ENCODE measurements at regions not wholly inside any gene's neighbourhood (a gene's known extent, or its start where the extent isn't known, plus 50 kb on each side); places are given as distances from the start of the nearest gene placed in this dataset.

GRCh38 chr2:126799301-126799700 is 99.4 kb upstream of the TEX51 start:
- peaks cover 7% of the 10 kb centered on the region for H3K27me3 Mint-ChIP-seq (ENCODE audit: unreplicated experiment)
- H3K4me1 Mint-ChIP-seq (ENCODE audit: unreplicated experiment), result peaks cover 4% of the 10 kb centered on the region
- TF ChIP-seq, protein P1, sequence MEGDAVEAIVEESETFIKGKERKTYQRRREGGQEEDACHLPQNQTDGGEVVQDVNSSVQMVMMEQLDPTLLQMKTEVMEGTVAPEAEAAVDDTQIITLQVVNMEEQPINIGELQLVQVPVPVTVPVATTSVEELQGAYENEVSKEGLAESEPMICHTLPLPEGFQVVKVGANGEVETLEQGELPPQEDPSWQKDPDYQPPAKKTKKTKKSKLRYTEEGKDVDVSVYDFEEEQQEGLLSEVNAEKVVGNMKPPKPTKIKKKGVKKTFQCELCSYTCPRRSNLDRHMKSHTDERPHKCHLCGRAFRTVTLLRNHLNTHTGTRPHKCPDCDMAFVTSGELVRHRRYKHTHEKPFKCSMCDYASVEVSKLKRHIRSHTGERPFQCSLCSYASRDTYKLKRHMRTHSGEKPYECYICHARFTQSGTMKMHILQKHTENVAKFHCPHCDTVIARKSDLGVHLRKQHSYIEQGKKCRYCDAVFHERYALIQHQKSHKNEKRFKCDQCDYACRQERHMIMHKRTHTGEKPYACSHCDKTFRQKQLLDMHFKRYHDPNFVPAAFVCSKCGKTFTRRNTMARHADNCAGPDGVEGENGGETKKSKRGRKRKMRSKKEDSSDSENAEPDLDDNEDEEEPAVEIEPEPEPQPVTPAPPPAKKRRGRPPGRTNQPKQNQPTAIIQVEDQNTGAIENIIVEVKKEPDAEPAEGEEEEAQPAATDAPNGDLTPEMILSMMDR (IDR thresholded peaks at IDR 0.05; ENCODE audit: unreplicated experiment), result no peak
- no peak for DNase-seq (ENCODE audit: low spot score)
- H3K9me3 Mint-ChIP-seq (ENCODE audit: unreplicated experiment), result no peaks in the 10 kb centered on the region
- no peak overlapping the region for H3K4me3 Mint-ChIP-seq (ENCODE audit: unreplicated experiment)
- H3K36me3 Mint-ChIP-seq (ENCODE audit: low read depth, unreplicated experiment), result no peaks in the 10 kb centered on the region
- no peak overlapping the region for H3K27ac Mint-ChIP-seq (ENCODE audit: unreplicated experiment)

DNA sequence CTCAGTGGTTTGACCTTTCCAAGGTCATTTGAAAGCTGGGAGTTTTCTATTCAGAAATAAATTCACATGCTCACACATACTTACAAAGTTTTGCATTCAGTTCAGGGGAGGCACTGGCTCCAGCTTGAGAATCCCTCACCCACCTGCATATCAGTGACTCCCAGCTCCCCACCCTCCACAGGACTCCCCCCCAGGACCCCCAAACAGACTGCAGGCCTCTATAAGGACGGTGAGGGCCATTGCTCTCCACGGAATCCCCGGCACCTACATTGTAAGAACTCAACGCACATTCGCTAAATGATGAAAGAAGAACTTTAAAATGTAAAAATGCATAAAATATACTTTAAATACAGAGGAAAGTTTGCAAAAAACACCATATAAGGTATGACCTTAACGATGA is 97.2 kb upstream of the TEX51 start:
- no peak overlapping the region for H3K4me3 Mint-ChIP-seq (ENCODE audit: unreplicated experiment)
- H3K4me1 Mint-ChIP-seq (ENCODE audit: unreplicated experiment), result peaks cover 4% of the 10 kb centered on the region
- peaks cover 6% of the 10 kb centered on the region for H3K27me3 Mint-ChIP-seq (ENCODE audit: unreplicated experiment)
- no peaks in the 10 kb centered on the region for H3K9me3 Mint-ChIP-seq (ENCODE audit: unreplicated experiment)
- no peak for DNase-seq (ENCODE audit: low spot score)
- no peak overlapping the region for H3K27ac Mint-ChIP-seq (ENCODE audit: unreplicated experiment)
- TF ChIP-seq, protein P1 (IDR thresholded peaks at IDR 0.05; ENCODE audit: unreplicated experiment), result no peak
- no peaks in the 10 kb centered on the region for H3K36me3 Mint-ChIP-seq (ENCODE audit: low read depth, unreplicated experiment)

GRCh38 chr2:126802316-126802715 is 96.4 kb upstream of the TEX51 start:
- Mint-ChIP-seq H3K4me1 (ENCODE audit: unreplicated experiment) (peaks cover 4% of the 10 kb centered on the region), H3K27ac (ENCODE audit: unreplicated experiment) (no peak overlapping the region), H3K27me3 (ENCODE audit: unreplicated experiment) (peaks cover 6% of the 10 kb centered on the region), H3K9me3 (ENCODE audit: unreplicated experiment) (no peaks in the 10 kb centered on the region), H3K36me3 (ENCODE audit: low read depth, unreplicated experiment) (no peaks in the 10 kb centered on the region), H3K4me3 (ENCODE audit: unreplicated experiment) (no peak overlapping the region)
- TF ChIP-seq, protein P1 (IDR thresholded peaks at IDR 0.05; ENCODE audit: unreplicated experiment), result no peak
- no peak for DNase-seq (ENCODE audit: low spot score)

DNA sequence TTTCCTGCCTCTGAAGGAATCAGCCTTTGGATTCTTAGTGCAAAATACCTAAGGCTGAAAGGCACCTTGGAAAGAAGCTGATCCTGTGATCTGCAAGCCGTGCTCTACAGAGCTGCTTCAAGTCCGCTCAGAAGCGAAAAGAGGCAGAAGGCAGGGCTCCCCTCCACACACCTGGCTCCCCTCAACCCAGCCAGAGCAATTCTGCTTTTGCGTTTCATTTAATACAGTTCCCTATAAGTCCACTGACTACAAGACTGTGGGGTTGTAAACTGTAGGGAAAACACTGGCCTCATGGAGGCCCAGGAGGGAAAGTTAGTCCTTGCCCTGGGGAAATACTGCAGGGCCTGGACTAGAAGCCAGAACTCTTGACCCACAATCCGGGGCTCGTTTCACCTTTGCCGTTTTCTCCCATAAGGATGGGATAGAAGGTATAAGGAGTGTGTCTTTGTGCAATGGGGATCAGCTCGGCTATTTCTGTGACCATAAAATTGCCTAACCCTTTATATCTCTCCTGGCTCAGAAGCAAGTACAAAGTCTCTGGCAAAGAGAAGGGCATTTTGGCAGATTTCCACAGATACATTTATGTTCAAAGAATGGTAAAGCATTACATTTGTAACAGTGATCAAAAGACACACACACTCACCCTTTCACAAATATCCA is 95.8 kb upstream of the TEX51 start:
- Mint-ChIP-seq H3K36me3 (ENCODE audit: low read depth, unreplicated experiment) (no peaks in the 10 kb centered on the region), H3K4me3 (ENCODE audit: unreplicated experiment) (no peak overlapping the region), H3K4me1 (ENCODE audit: unreplicated experiment) (peaks cover 4% of the 10 kb centered on the region), H3K27ac (ENCODE audit: unreplicated experiment) (no peak overlapping the region), H3K27me3 (ENCODE audit: unreplicated experiment) (peaks cover 6% of the 10 kb centered on the region), H3K9me3 (ENCODE audit: unreplicated experiment) (no peaks in the 10 kb centered on the region)
- TF ChIP-seq, protein P1 (IDR thresholded peaks at IDR 0.05; ENCODE audit: unreplicated experiment), result no peak
- DNase-seq (ENCODE audit: low spot score), result no peak

DNA sequence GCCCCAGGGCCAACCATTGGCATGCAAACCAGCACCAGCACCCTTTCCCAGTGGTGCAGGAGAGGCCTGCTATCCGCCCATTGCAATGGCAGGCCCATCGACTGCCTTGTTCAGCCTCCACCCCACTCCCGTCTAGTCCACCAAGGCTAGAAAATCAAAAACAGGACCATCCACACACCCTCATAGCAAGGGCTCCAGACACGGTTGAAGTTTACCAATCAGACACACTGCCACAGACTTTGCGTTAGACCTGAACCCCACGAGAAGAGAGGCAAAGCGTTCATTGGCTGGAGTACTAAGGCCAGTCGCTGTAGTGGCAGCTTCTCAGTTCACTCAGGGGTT is 95.3 kb upstream of the TEX51 start:
- H3K4me1 Mint-ChIP-seq (ENCODE audit: unreplicated experiment), result peaks cover 4% of the 10 kb centered on the region
- no peaks in the 10 kb centered on the region for H3K36me3 Mint-ChIP-seq (ENCODE audit: low read depth, unreplicated experiment)
- H3K4me3 Mint-ChIP-seq (ENCODE audit: unreplicated experiment), result no peak overlapping the region
- H3K9me3 Mint-ChIP-seq (ENCODE audit: unreplicated experiment), result no peaks in the 10 kb centered on the region
- TF ChIP-seq, protein P1 (IDR thresholded peaks at IDR 0.05; ENCODE audit: unreplicated experiment), result no peak
- H3K27me3 Mint-ChIP-seq (ENCODE audit: unreplicated experiment), result peaks cover 4% of the 10 kb centered on the region
- H3K27ac Mint-ChIP-seq (ENCODE audit: unreplicated experiment), result no peak overlapping the region
- DNase-seq (ENCODE audit: low spot score), result no peak
